ENCODE measurements at regions not wholly inside any gene's neighbourhood (a gene's known extent, or its start where the extent isn't known, plus 50 kb on each side); places are given as distances from the start of the nearest gene placed in this dataset.

DNA sequence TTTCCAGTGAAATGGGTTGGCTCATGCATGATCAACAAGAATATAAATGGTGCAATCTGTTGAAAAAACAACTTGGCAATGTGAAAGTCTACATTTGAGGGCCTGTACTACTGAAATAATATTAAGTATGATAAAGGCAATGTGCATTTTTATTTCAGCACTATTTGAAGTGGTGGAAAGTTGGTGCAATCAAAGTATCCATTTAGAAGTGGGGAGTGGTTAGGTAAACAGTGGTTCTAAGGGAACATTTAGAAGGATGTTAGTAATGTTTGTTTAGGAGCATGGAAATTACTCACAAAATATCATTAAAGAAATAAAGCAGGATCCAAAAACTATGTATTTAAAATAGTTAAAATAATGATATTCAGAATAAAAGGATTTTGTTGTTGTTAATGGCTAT is 60.2 kb downstream of the CHRM3 start:
- H2AFZ ChIP-seq (ENCODE audit: low read depth, low read length): no peak overlapping the region
- H3K9me3 ChIP-seq (ENCODE audit: insufficient read depth, low read length): no peaks in the 10 kb centered on the region
- H3K27ac ChIP-seq (ENCODE audit: low read length): no peak overlapping the region
- TF ChIP-seq, protein P1, sequence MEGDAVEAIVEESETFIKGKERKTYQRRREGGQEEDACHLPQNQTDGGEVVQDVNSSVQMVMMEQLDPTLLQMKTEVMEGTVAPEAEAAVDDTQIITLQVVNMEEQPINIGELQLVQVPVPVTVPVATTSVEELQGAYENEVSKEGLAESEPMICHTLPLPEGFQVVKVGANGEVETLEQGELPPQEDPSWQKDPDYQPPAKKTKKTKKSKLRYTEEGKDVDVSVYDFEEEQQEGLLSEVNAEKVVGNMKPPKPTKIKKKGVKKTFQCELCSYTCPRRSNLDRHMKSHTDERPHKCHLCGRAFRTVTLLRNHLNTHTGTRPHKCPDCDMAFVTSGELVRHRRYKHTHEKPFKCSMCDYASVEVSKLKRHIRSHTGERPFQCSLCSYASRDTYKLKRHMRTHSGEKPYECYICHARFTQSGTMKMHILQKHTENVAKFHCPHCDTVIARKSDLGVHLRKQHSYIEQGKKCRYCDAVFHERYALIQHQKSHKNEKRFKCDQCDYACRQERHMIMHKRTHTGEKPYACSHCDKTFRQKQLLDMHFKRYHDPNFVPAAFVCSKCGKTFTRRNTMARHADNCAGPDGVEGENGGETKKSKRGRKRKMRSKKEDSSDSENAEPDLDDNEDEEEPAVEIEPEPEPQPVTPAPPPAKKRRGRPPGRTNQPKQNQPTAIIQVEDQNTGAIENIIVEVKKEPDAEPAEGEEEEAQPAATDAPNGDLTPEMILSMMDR (IDR thresholded peaks at IDR 0.05; ENCODE audit: low read depth, low read length): no peak
- no peak for TF ChIP-seq EZH2phosphoT487 (IDR thresholded peaks at IDR 0.05; ENCODE audit: low read depth)
- H3K79me2 ChIP-seq (ENCODE audit: low read length): no peaks in the 10 kb centered on the region
- H3K4me1 ChIP-seq (ENCODE audit: low read length): no peaks in the 10 kb centered on the region
- no peaks in the 10 kb centered on the region for H3K36me3 ChIP-seq (replicated peaks; ENCODE audit: low read depth, low read length)
- no peak overlapping the region for H3K4me2 ChIP-seq (ENCODE audit: low read length)
- no peaks in the 10 kb centered on the region for H4K20me1 ChIP-seq (ENCODE audit: insufficient read depth, low read length)
- no peaks in the 10 kb centered on the region for H3K27me3 ChIP-seq (ENCODE audit: low read depth, low read length)
- no peak overlapping the region for H3K4me3 ChIP-seq (ENCODE audit: low read length)
- H3K9ac ChIP-seq (ENCODE audit: low read length): no peak overlapping the region

DNA sequence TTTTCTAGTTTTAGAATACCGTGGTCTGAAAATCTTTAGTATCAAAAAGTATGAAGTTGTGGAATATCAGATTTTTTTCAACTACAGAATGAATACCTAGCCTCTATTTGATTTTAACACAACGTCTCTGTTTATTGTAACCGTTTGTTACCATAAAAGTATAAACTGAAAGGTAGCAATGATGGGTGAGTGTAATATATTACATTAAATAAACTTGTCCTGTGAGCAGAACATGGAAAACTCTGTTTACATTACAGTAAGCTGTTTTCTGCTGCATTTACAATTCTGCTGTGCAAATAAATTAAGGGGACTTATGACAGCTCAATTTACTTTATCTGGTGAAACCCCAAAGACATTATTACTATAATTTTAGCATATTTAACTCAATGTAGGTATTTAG is 62.5 kb downstream of the CHRM3 start:
- no peak overlapping the region for H3K27ac ChIP-seq (ENCODE audit: low read length)
- H3K36me3 ChIP-seq (replicated peaks; ENCODE audit: low read depth, low read length): no peaks in the 10 kb centered on the region
- H3K9ac ChIP-seq (ENCODE audit: low read length): no peak overlapping the region
- H2AFZ ChIP-seq (ENCODE audit: low read depth, low read length): no peak overlapping the region
- H3K4me2 ChIP-seq (ENCODE audit: low read length): no peak overlapping the region
- TF ChIP-seq, protein P1 (IDR thresholded peaks at IDR 0.05; ENCODE audit: low read depth, low read length): no peak
- no peak for TF ChIP-seq EZH2phosphoT487 (IDR thresholded peaks at IDR 0.05; ENCODE audit: low read depth)
- no peaks in the 10 kb centered on the region for H4K20me1 ChIP-seq (ENCODE audit: insufficient read depth, low read length)
- no peaks in the 10 kb centered on the region for H3K9me3 ChIP-seq (ENCODE audit: insufficient read depth, low read length)
- no peaks in the 10 kb centered on the region for H3K4me1 ChIP-seq (ENCODE audit: low read length)
- H3K4me3 ChIP-seq (ENCODE audit: low read length): no peak overlapping the region
- H3K79me2 ChIP-seq (ENCODE audit: low read length): no peaks in the 10 kb centered on the region
- H3K27me3 ChIP-seq (ENCODE audit: low read depth, low read length): no peaks in the 10 kb centered on the region

DNA sequence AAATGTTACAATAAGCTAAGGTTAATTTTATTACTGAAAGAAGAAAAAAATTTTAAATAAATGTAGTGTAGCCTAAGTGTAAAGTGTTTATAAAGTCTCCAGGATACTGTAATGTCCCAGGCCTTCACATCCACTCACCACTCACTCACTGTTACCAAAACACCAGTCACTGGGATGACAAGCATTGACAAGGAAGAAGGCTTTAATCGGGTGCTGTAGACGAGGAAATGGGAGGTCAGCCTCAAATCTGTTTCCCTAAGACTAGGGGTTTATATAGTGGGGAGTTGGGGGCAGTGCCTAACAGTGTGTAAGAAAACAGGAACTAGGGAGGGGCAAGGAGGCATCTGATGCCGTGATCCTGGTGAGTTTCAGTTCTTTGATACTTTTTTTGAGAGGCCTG is 69.4 kb downstream of the CHRM3 start:
- no peak overlapping the region for H3K9ac ChIP-seq (ENCODE audit: low read length)
- H2AFZ ChIP-seq (ENCODE audit: low read depth, low read length): no peak overlapping the region
- peaks cover 11% of the 10 kb centered on the region for H3K9me3 ChIP-seq (ENCODE audit: insufficient read depth, low read length)
- no peaks in the 10 kb centered on the region for H3K4me1 ChIP-seq (ENCODE audit: low read length)
- H3K4me2 ChIP-seq (ENCODE audit: low read length): no peak overlapping the region
- peaks cover 5% of the 10 kb centered on the region for H3K36me3 ChIP-seq (replicated peaks; ENCODE audit: low read depth, low read length)
- no peak for TF ChIP-seq EZH2phosphoT487 (IDR thresholded peaks at IDR 0.05; ENCODE audit: low read depth)
- TF ChIP-seq, protein P1 (IDR thresholded peaks at IDR 0.05; ENCODE audit: low read depth, low read length): no peak
- H3K27me3 ChIP-seq (ENCODE audit: low read depth, low read length): no peaks in the 10 kb centered on the region
- no peaks in the 10 kb centered on the region for H4K20me1 ChIP-seq (ENCODE audit: insufficient read depth, low read length)
- no peaks in the 10 kb centered on the region for H3K79me2 ChIP-seq (ENCODE audit: low read length)
- no peak overlapping the region for H3K27ac ChIP-seq (ENCODE audit: low read length)
- no peak overlapping the region for H3K4me3 ChIP-seq (ENCODE audit: low read length)

DNA sequence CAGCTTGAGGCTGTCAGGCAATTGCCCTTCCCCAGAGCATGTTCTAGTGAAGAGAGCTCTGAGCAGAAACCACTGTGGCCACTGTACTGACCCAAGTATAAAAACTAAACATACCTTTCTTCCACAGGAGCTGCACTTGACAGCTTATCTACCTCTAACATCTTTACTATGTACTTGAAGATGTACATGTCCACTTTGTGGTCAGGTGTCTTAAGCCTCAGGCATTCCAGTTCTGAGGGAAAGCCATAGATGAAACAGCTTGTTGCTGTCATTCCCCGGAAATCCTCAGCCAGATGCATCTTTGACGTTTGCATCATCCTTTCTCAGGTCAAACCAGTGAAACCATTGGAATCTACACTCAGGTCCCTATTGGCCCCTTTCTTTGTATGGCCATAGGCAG is 70.4 kb downstream of the CHRM3 start:
- H2AFZ ChIP-seq (ENCODE audit: low read depth, low read length): no peak overlapping the region
- no peaks in the 10 kb centered on the region for H4K20me1 ChIP-seq (ENCODE audit: insufficient read depth, low read length)
- H3K9ac ChIP-seq (ENCODE audit: low read length): no peak overlapping the region
- H3K36me3 ChIP-seq (replicated peaks; ENCODE audit: low read depth, low read length): peaks cover 5% of the 10 kb centered on the region
- no peak overlapping the region for H3K27ac ChIP-seq (ENCODE audit: low read length)
- H3K4me1 ChIP-seq (ENCODE audit: low read length): no peaks in the 10 kb centered on the region
- no peak overlapping the region for H3K4me2 ChIP-seq (ENCODE audit: low read length)
- no peak overlapping the region for H3K4me3 ChIP-seq (ENCODE audit: low read length)
- peaks cover 11% of the 10 kb centered on the region for H3K9me3 ChIP-seq (ENCODE audit: insufficient read depth, low read length)
- H3K79me2 ChIP-seq (ENCODE audit: low read length): no peaks in the 10 kb centered on the region
- TF ChIP-seq, protein P1 (IDR thresholded peaks at IDR 0.05; ENCODE audit: low read depth, low read length): no peak
- TF ChIP-seq EZH2phosphoT487 (IDR thresholded peaks at IDR 0.05; ENCODE audit: low read depth): no peak
- no peaks in the 10 kb centered on the region for H3K27me3 ChIP-seq (ENCODE audit: low read depth, low read length)
